ENCODE measurements at regions not wholly inside any gene's neighbourhood (a gene's known extent, or its start where the extent isn't known, plus 50 kb on each side); places are given as distances from the start of the nearest gene placed in this dataset.

GRCh38 chr4:96102541-96103026 lies 262.7 kb downstream of the PDHA2 start:
- DNase-seq: no peak
- no peaks in the 10 kb centered on the region for H3K27me3 ChIP-seq (ENCODE audit: insufficient read depth, low read depth, severe bottlenecking)
- no peak overlapping the region for H3K4me3 ChIP-seq (ENCODE audit: low read depth, low read length)
- no peaks in the 10 kb centered on the region for H3K36me3 ChIP-seq
- H3K27ac ChIP-seq: no peak overlapping the region
- no peaks in the 10 kb centered on the region for H3K9me3 ChIP-seq (ENCODE audit: severe bottlenecking)
- no peak for TF ChIP-seq CTCF (IDR thresholded peaks at IDR 0.05; ENCODE audit: low read depth, low read length)

DNA sequence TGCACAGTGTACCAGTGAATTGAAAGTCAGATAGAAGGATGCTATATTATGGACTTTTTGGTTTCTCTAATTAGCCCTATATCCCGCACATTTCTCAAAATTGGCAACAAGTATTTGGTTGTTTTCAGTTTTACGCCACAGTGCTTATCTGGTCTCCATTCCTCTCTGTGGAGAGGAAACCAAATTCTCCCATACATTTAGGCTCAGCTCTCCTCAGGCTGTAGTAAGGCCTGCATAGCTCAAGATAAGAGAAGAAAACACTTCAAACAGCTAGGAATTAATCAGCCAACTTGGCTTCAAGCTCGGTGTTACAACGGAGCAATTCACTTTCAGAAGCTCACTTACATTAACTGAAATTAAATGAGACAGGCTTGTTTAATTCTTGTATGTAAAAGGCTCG lies 263.2 kb downstream of the PDHA2 start:
- no peak for TF ChIP-seq CTCF (IDR thresholded peaks at IDR 0.05; ENCODE audit: low read depth, low read length)
- no peaks in the 10 kb centered on the region for H3K27me3 ChIP-seq (ENCODE audit: insufficient read depth, low read depth, severe bottlenecking)
- H3K9me3 ChIP-seq (ENCODE audit: severe bottlenecking): no peaks in the 10 kb centered on the region
- no peak overlapping the region for H3K27ac ChIP-seq
- H3K36me3 ChIP-seq: no peaks in the 10 kb centered on the region
- DNase-seq: no peak
- H3K4me3 ChIP-seq (ENCODE audit: low read depth, low read length): no peak overlapping the region

- Histone ChIP-seq H3K27me3 (ENCODE audit: insufficient read depth, low read depth, severe bottlenecking) (no peaks in the 10 kb centered on the region), H3K9me3 (ENCODE audit: severe bottlenecking) (no peaks in the 10 kb centered on the region), H3K27ac (no peak overlapping the region), H3K36me3 (no peaks in the 10 kb centered on the region), H3K4me3 (ENCODE audit: low read depth, low read length) (no peak overlapping the region)
- TF ChIP-seq CTCF (IDR thresholded peaks at IDR 0.05; ENCODE audit: low read depth, low read length): no peak
- no peak for DNase-seq
Measured at GRCh38 chr4:96108146-96108545, 268.3 kb downstream of the PDHA2 start.

- Histone ChIP-seq H3K27me3 (ENCODE audit: insufficient read depth, low read depth, severe bottlenecking) (no peaks in the 10 kb centered on the region), H3K9me3 (ENCODE audit: severe bottlenecking) (no peaks in the 10 kb centered on the region), H3K4me3 (ENCODE audit: low read depth, low read length) (no peak overlapping the region), H3K27ac (no peak overlapping the region), H3K36me3 (no peaks in the 10 kb centered on the region)
- no peak for TF ChIP-seq CTCF (IDR thresholded peaks at IDR 0.05; ENCODE audit: low read depth, low read length)
- DNase-seq: no peak
Measured at GRCh38 chr4:96112631-96113030, 272.7 kb downstream of the PDHA2 start.

DNA sequence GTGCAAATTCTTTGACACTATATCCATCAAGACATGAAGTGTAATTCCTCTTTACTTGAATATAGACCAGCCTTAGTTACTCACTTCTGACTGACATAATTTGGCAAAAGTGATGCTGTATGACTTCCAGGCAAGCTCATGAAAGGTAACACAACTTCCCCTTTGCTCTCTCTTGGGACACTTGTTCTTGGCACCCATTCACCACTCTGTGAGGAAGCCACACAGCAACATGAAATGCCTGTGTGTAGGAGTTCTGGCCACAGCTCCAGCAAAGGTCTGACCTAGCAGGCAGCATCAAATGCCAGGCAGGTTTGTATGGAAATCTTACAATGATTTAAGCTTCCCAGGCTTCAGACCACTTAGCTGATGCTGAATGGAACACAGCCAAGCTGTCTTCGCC lies 280.3 kb downstream of the PDHA2 start:
- DNase-seq: no peak
- no peaks in the 10 kb centered on the region for H3K36me3 ChIP-seq
- TF ChIP-seq CTCF (IDR thresholded peaks at IDR 0.05; ENCODE audit: low read depth, low read length): no peak
- H3K4me3 ChIP-seq (ENCODE audit: low read depth, low read length): no peak overlapping the region
- no peaks in the 10 kb centered on the region for H3K9me3 ChIP-seq (ENCODE audit: severe bottlenecking)
- no peaks in the 10 kb centered on the region for H3K27me3 ChIP-seq (ENCODE audit: insufficient read depth, low read depth, severe bottlenecking)
- no peak overlapping the region for H3K27ac ChIP-seq

- no peaks in the 10 kb centered on the region for H3K27me3 ChIP-seq (ENCODE audit: insufficient read depth, low read depth, severe bottlenecking)
- no peak for TF ChIP-seq CTCF (IDR thresholded peaks at IDR 0.05; ENCODE audit: low read depth, low read length)
- H3K27ac ChIP-seq: no peak overlapping the region
- no peak for DNase-seq
- H3K36me3 ChIP-seq: no peaks in the 10 kb centered on the region
- H3K9me3 ChIP-seq (ENCODE audit: severe bottlenecking): no peaks in the 10 kb centered on the region
- H3K4me3 ChIP-seq (ENCODE audit: low read depth, low read length): no peak overlapping the region
Measured at GRCh38 chr4:96126227-96126626, 286.3 kb downstream of the PDHA2 start.

Measured in WERI-Rb-1 (cell line).